Astrocyte of the hippocampus (primary cell): ENCODE measurements at regions not wholly inside any gene's neighbourhood (a gene's known extent, or its start where the extent isn't known, plus 50 kb on each side); places are given as distances from the start of the nearest gene placed in this dataset.

Experiments
- DNase-seq: peaks from one replicate; pipeline ENCODE4 v3.0.0; 2011; ENCODE audit warnings: low read depth, low spot score

DNA sequence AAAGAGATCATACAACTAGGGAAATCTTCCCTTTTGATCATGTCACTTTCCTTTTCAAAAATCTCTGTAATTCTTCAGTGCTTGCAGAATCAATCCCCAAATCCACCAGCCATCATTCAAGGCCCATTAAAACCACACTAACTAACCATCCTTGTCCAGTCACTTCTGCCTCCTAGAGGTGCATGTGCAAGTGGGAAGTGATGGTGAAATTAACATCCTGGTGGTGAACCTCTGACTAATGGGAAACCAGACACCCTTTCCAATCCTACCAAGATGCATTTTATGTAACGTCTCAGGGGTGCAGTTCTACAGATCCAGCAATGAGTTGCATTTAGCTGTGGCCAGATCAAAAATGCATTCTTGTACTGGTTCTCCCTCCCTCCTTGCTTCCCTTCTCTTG is 341.8 kb downstream of the RAPGEF2 start:
- DNase-seq = peak; percentile 21

DNA sequence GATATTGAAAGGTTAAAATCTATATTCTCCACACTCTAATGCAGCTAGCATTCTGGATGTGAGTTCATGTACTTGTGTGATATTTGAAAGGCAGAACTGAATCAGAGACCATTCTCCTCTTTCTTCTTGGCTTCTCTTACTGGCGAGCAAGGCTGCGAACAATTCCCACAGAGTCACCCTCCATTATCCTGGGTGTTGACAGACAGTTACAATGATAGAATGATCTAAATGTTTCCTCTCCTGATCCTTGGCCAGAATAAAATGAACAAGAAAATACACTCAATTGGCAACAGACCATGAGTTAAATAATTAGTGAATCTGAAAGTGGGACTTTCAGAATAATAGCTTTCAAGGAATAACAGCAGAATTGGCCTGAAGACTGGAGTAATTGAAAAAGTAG is 342.8 kb downstream of the RAPGEF2 start:
- no peak for DNase-seq

DNA sequence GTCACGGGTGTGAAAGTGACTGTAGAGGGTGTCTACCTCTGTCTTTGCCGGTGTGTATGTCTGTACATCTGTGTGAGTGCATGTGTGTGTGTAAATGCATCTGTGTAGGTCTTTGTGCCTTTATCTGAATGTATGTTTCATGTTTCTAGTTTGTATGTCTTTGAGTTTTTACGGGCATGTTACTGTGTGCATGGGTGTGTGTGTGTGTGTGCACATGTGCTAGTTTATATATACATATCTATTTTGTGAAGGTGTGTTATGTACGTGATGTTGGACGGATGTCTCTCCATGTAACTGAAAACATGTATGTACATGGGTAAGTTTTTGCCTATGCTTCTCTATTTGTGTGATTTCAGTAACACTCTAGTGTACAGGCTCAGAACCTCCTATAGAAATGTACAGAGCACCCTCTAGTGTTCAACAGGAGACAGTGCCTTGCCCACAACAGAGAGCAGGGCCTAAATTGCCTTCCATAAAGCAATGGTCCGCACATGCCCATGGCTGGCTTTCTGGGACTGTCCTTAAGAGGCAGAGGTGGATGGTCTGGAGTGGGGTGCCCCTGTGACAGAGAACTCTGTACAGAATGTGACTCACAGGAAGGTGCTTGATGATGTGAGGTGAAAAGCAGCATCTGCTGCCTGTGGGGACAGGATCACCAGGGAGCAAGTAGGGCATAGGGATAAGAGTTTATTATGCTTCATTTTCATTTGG is 343.5 kb downstream of the RAPGEF2 start:
- DNase-seq = peak; percentile 83

DNA sequence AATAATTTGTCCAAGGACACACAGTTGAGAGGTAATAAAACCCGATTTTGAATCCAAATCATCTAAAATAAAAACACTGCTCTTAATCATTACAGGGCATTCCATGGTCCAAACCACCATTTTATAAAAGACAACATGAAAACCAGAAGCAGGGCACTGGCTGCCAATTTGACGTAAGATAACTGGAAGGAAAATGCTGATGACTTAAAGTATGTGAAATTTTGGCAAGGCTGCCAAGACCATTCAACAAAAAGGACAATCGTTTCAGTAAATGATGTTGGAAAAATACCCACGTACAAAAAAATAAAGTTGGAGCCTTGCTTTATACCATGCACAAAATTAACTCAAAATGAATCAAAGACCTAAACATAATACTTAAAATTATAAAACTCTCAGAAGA is 344.4 kb downstream of the RAPGEF2 start:
- DNase-seq = peak; percentile 40

DNA sequence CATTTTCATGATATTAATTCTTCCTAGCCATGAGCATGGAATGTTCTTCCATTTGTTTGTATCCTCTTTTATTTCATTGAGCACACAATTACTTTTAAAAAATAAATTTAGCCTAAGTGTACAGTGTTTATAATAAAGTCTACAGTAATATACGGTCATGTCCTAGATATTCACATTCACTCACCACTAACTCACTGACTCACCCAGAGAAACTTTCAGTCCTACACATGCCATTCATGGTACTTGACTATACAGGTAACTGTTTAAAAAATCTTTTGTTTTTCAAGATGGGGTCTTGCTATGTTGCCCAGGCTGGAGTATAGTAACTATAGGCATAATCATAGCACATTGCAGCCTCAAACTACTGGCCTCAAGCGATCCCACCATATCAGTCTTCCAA is 348.1 kb downstream of the RAPGEF2 start:
- DNase-seq = no peak

DNA sequence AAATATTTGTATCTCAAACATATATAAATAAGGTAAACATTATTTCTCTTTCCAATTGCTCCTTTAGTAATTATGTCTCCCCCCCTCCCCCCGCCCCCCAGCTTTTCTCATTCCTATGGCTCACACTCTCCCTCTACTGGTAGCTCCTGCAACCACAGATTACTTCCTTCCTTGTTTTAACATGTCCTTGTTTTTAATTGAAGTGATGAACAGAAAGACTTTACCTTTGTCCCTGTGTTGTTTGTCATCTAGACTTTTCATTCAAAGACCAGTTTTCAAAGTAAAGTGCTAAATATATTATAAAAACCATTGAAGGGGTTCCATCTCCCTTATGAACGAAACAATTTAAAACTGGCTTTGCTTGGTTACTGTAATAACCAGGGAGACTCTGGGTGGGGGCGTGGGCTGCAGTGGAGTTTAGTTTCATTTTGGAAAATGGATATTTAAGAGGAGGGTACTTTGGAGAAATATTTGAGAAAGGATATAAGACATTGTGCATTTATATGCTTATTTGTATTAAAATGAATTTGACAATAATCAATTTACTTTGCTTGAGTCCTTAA is 352.9 kb downstream of the RAPGEF2 start:
- DNase-seq = peak; percentile 74

DNA sequence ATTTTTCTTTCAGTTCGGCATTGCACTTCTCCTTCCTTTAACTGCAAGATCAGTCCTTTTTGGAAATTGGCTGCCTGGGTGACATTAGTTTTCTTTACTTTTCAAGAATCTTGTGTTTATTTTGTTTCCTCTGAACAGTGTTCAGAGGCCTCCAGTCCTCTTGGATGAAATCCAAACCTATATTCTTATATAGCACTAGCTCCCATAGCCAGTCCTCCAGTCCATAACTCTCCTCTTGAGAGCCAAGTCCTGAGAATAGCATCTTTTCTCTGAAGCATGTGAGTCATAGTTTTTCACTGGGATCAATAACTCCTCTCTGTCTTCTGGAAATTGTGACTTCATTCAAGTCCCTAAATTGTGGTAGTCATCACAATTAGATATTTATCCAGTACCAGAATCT is 357.5 kb downstream of the RAPGEF2 start:
- no peak for DNase-seq

DNA sequence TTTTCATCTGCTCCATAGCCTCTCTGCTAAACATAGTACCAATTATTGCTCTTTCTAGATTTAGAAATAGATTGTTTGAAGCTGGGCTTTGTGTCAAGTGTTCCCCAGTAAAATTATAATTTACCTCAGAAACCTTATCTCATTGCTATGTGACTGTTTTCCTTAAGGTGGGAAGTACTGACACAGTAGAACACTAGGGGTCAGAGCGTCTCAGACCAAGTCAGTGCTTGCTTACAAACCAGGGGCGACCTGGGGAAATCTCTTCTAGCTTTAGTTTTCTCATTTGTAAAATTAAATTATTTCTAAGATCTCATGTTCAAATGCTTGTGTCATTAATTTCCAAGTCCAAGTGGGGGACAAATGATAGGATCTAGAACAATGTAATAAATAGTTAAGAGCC is 360.4 kb downstream of the RAPGEF2 start:
- no peak for DNase-seq

DNA sequence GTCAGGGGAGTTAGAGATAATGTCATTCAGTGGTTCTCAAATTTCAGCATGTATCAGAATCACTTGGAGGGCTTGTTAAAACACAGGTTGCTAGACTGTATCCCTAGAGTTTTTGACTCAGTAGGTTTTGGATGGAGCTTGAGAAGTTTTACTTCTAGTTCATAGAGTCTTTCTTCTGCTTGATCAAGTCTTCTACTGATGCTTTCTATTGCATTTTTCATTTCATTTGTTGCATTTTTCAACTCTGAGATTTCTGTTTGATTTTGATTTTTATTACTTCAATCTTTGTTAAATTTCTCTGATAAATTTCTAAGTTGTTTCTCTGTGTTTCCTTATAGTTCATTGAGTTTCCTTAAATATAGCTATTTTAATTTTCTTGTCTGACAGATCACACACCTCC is 361.4 kb downstream of the RAPGEF2 start:
- no peak for DNase-seq

DNA sequence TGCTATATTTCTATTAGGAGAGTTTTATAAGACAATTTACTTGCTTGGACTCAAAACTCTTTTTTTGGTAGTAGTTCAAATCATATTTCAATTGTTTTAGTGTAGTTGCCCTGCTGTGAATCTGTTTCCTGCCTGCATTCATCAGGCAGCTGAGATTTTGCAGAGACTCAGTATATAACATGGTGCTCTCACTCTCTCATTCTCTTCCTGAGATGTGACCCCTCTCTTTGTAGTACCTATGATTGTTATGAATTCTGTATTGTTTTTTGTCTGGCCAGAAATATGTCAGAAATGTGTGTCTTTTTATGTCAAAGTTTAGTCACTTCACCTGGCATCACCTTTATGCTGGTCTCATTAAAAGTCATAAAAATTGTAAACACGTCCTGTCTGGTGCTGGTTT is 374.0 kb downstream of the RAPGEF2 start:
- DNase-seq = no peak

DNA sequence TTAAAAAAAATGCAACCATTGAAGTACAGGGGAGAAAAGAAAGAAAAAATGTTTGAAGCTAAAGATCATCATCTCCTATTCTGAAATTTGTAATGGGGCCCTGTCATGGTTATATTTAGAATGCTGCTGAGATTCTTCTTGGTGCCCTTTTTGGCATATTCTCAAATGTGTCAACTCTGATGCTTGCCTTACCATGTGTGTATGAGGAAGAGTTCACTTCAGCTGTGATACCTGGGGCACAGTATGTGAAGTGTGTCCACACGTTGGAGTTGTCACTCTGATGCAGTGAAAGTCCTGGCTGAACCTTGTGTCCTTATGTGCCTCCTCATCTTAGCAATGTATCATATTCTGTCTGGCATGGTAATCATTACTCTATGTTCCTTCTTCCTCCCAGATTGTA is 377.9 kb downstream of the RAPGEF2 start:
- DNase-seq = no peak

DNA sequence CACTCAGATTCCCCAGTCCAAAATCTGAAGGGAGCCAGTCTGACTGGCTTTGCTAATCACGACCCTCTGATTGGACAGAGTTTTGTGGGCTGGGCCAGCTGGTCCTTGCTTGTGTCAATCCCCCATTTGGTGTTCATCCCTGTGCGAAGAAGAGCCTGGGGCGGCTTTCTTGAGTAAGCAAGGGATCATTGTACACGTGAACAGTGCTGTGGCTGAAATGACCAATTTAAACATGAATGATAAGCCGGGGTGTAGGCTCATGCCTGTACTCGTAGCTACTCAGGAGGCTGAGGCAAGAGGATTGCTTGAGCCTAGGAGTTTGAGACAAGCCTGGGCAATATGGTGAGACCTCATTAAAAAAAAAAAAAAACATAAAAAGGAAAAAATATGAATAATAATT is 379.1 kb downstream of the RAPGEF2 start:
- no peak for DNase-seq

DNA sequence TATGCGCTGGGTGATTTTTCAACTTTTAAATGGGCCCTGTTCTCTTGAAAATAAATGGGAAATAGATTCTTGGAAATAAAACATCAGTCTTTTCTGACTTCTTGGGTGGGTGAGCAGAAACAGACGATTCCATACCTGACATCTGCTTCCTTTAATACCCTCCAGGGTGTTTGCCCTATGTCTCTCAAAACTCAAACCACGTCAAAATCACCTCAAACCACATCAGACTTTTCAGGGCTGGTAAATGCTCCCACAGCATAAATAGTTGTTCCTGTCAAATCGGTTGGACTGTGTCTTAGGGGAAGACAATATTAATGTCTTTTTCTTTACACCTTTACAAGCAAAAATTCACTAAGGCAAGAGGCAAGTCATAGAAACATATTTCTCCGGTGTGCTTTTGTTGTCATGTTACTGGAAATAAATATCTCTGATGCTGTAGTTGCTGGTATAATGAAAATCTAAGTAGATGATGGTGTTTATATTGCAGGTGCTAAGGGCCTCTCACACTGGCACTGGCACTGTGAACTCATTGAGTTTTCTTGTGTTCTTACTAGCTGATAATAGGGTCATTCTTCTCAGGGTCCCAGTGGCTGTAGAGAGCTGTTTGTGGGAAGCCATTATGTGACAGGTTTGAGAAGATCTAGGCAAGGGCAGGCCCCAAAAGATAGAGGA is 380.4 kb downstream of the RAPGEF2 start:
- no peak for DNase-seq

DNA sequence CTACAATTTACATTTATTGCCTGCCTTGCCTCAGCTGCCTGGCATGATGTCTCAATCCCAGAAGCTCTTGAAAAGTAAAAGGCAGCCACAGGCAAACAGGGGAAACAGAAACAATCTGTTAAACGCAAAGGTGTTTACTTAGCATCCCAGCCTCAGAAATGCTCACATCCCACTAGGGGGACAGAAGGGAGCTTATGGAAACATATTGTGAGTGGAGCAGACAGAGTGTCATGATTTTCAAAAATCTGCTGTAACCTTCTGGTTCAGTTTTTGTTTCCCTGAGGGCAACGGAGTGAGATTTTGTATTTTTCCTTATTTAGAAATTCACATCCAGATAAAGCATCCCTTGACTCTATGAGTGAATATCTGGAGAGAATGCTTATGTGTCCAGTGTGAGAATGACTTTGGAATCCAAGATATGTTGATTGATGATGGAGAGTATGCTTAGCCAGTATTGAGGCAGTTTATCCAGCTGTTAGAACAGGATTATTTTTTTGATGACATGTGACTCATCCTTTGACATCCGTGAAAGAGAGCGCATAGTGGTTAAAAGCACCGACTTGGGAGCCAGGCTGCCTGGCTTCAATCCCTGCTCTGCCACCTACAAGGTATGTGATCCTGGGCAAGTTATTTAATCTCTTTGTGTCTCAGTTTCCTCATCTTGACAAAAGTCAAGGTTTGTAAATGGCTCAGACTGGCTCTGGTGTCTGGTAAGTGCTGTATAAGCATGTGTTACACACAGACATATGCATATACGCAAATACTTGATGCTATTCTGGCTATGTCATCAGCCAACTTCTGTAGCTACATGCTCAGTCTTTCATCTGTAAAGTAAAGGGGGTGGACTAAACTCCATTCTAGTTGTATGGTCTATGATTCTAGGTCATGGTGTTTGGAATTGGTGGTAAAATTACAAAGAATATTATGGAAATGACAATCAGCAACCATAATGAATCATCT is 381.2 kb downstream of the RAPGEF2 start:
- DNase-seq = no peak

DNA sequence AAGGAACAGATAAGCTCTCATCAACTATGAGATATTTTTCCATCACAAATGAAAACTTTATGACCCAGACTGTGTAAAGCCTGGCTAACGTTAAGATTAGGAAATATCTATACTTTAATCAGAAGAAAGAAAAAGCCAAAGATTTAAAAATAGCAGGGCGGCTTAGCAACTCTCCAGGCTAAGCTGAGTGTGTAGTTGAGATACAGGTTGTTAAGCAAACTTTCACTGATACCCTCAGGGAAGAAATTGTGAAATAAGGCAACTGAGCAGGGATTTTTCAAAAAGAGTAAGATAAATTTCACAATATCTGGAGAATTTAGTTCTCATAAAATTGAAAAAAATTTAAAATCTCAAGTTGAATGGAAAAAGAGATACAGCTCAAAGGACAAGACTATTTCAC is 382.0 kb downstream of the RAPGEF2 start:
- DNase-seq = no peak

DNA sequence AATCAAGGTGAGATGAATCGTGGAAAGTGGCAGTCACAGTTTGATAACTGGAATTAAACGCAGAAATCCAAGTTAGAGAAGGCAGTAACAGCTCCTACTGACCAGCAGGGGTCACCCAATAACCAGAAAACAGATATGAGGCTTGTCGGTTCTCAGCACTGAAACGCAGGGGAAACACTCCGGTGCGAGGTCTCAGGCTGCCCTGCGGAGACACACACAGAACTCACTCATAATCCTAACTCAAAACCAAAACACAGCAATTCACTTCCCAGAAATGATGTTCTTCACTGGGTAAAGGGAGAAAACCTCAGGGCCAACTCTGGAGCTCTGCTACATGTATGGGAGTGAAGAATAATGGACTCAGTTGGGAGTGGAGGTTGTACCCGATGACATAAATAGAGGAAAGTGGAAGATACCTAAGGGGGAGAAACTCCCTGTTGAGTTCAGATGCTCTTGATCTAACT is 384.4 kb downstream of the RAPGEF2 start:
- peak; percentile 92 for DNase-seq

DNA sequence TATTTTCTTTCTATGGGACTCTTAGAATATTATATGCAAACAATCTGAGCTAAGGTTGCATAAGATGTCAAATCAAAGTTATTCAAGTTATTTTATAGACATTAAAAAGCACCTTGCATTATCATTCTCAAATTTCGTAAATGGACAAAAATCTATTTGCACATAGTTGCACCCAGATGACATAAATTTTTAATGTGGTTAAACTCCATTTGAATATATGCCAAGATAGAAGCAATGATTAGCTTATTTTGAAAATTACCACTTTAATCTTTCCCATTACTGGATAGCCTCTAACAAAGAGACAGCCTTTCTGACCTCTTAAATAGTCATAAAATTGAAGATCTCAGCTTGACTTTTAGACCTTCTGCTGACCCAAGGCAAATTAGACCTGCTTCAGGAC is 386.8 kb downstream of the RAPGEF2 start:
- no peak for DNase-seq

DNA sequence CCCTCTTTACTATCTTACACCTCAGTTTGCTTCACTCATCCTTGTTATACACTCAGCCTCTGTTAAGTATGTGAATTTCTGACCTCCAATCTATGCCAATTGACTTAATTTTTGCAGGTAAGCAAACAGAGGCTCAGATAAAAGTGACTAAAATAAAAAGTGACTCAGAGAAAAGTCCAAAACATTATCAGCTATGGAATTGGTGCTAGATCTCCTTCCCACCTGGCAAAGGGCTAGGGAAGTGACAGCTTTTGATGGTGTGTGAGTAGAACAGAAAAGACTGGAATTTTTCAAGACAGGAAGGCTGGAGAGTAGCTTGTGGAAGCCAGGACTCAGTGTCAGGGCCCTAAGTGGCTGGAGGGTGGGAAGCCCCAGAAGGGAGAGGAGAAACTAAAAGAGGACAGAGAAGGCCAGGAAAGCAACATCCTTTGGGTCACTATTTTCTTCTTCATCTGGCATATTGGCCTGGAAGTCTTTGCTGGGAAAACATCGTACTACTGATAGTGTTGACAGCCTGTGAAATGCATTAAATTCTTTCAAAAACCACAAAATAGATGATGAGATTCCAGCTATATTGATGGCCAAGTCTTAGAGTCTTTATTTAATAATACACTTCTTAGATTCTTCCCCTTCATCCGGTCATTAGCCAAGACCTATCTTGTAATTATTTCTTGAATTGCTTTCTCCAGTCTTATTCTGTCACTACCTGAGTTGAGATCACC is 392.8 kb downstream of the RAPGEF2 start:
- peak; percentile 35 for DNase-seq

DNA sequence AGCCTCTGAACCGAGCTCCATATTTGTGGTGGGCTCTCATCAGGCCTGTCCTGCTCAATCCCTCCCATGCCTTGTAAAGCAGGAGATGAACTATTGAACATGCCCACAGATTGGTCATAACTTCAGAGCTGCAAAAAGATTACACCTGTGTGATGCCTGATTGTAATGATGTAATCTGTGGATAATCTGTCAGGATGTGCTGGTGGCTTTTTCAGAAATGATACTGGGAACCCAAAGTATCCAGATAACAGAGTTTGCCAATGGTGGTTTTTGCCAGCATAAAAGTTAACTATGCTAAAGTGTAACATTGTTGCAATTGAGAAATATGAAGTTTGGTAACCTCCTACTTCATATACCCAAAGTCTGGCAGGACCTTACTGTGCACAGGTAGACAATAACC is 393.4 kb downstream of the RAPGEF2 start:
- no peak for DNase-seq

DNA sequence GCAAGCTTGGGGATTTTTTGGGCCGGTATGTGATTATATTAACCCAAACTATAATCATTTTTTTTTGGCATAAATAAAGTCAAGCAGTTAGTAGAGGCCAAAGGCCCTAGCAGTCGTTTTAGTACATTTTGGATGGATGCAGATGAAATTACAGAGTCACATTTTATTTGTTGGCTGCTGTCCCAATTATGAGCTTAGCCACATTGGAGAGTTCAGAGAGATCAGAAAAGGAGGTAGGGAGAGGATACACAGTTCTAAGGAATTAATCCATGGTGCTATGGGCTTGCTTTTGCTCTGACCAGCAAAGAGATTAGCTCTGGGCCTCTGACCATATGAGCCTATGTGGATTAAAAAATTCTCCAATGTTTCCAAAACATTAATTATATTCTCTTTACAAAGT is 395.1 kb downstream of the RAPGEF2 start:
- DNase-seq = no peak

DNA sequence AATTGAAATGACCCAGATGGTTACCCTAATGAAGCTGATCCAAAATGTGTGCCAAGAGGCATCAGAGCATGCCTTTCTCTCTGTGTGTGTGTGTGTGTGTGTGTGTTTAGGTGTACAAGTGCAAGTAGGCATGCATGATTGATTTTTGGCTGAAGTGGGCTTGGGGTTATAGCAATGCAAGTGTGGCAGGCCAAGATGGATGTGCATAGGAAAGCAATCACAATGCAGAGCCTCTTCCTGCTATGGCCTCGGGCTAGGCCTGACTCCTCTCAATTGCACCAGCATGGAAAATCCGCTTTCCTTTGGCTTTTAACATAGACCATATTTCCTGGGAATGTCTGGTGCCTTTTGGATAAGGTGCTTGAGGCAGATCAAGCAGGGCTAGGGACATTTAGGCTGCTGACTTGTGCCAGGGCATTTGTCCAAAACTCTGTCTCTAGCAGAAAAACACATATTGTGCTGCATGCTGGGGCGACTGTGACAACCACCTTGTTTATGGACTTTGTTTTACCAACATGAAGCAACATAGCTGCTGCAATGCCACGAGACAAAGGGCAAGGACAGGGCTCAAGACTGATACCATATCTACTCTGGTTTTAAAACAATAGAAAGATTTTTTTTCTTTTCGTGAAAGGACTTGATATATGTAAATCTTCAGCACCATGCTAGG is 395.7 kb downstream of the RAPGEF2 start:
- peak; percentile 16 for DNase-seq
